ENCODE measurements at regions not wholly inside any gene's neighbourhood (a gene's known extent, or its start where the extent isn't known, plus 50 kb on each side); places are given as distances from the start of the nearest gene placed in this dataset.

- TF ChIP-seq, protein P1, sequence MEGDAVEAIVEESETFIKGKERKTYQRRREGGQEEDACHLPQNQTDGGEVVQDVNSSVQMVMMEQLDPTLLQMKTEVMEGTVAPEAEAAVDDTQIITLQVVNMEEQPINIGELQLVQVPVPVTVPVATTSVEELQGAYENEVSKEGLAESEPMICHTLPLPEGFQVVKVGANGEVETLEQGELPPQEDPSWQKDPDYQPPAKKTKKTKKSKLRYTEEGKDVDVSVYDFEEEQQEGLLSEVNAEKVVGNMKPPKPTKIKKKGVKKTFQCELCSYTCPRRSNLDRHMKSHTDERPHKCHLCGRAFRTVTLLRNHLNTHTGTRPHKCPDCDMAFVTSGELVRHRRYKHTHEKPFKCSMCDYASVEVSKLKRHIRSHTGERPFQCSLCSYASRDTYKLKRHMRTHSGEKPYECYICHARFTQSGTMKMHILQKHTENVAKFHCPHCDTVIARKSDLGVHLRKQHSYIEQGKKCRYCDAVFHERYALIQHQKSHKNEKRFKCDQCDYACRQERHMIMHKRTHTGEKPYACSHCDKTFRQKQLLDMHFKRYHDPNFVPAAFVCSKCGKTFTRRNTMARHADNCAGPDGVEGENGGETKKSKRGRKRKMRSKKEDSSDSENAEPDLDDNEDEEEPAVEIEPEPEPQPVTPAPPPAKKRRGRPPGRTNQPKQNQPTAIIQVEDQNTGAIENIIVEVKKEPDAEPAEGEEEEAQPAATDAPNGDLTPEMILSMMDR (IDR thresholded peaks at IDR 0.05) = no peak
Observed at GRCh38 chr2:234827096-234827860, 124.5 kb upstream of the SH3BP4 start.

GRCh38 chr2:234826681-234827080 is 125.1 kb upstream of the SH3BP4 start:
- TF ChIP-seq, protein P1 (IDR thresholded peaks at IDR 0.05) = no peak

DNA sequence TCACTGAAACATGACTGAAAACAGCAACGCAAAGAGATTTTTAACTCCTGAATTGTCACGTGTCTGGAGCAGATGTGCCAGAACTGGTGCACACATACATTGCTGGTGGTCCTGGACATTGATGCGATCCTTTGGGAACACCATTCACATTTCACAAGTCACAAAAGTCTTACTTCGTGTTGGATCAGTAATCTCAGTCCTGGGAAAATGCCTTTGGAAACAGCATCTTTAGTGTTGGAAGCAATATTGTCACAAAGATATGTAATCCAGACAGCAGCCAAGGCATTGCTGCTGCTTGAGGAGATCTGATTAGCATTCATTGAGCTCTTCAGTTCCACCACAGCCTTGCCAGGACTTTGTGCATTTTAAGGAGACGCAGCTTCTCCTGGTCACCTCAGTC is 126.2 kb upstream of the SH3BP4 start:
- TF ChIP-seq, protein P1 (IDR thresholded peaks at IDR 0.05) = no peak

DNA sequence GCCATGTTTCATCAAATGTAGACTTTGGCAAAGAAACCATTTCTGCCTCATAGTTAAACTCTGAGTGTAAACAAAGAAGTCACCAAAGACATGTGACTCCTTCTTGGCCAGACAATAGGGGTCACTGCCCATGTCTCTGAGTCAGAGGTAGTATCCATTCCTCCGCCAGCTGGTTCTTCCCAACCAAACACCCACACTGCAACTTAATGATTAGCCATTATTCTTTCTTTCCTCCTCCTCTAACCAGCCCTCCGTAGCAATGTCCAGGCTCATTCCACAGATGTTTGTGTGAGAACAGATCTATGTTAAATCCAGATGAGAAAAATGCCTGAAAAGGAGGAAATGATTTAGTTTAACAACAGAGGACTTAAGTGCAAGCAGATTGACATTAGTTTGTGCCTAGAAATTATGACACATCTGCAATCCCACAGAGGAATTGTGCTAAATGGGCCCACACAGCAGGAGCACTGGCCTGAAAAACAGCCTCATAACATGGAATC is 127.9 kb upstream of the SH3BP4 start:
- TF ChIP-seq, protein P1 (IDR thresholded peaks at IDR 0.05) = no peak

DNA sequence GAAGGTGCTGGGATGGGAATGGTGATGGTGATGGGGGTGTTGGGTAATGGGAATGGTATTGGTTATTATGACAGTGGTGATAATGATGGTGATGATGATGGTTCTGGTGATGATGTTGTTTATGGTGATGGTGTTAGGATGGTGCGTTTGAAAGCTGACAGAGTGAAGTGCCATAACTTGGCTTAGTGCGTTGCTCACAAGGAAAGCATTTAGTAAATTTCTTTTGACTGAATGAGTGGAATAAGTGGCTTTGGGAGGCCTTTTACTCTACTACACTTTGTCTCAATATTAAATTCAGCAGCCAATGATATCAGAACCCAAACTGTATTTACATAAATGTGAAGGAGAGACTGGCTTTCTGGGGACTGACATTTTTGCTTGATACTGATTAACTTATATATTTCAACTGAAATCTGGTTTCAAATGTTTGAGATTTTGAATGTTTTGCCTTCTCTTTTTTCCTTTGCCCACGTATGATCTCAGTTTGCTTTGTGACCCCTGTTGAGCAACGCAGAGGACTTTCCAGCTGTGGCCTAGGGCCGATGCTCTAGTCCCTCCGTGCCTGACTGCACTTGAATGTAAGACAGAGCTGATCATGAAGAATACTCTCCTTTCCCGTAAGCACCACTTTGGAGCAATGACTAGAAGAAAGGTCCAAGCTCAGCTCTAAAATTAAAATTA is 128.5 kb upstream of the SH3BP4 start:
- TF ChIP-seq, protein P1 (IDR thresholded peaks at IDR 0.05) = no peak

GRCh38 chr2:234821946-234822475 is 129.8 kb upstream of the SH3BP4 start:
- TF ChIP-seq, protein P1 (IDR thresholded peaks at IDR 0.05) = no peak

- TF ChIP-seq, protein P1 (IDR thresholded peaks at IDR 0.05) = no peak
Observed at GRCh38 chr2:234818937-234819336, 132.9 kb upstream of the SH3BP4 start.
